GM12872 (cell line): ENCODE measurements at regions not wholly inside any gene's neighbourhood (a gene's known extent, or its start where the extent isn't known, plus 50 kb on each side); places are given as distances from the start of the nearest gene placed in this dataset.

Experiments used
- CTCF ChIP-seq: IDR thresholded peaks from 3 replicates; pipeline ENCODE4 v1.5.1; 2011; ENCODE audit warnings: low read depth, mild to moderate bottlenecking, low read length, moderate library complexity; ENCODE audit not compliant: insufficient read depth

GRCh38 chr7:17495655-17496394 lies 197.4 kb downstream of the AHR start:
- no peak for TF ChIP-seq CTCF

- TF ChIP-seq CTCF = no peak
Measured at GRCh38 chr7:17497136-17497535, 198.7 kb downstream of the AHR start.

GRCh38 chr7:17497549-17498167 lies 199.2 kb downstream of the AHR start:
- no peak for TF ChIP-seq CTCF

- TF ChIP-seq CTCF = no peak
Measured at GRCh38 chr7:17498230-17498629, 199.8 kb downstream of the AHR start.

- no peak for TF ChIP-seq CTCF
Measured at GRCh38 chr7:17500736-17501135, 202.3 kb downstream of the AHR start.

GRCh38 chr7:17501441-17502212 lies 203.2 kb downstream of the AHR start:
- no peak for TF ChIP-seq CTCF
